HL-60/S4 treated with phorbol 12-myristate 13-acetate at 8.2 ng/mL for 4 days and 3 days (cell line): ENCODE measurements at regions not wholly inside any gene's neighbourhood (a gene's known extent, or its start where the extent isn't known, plus 50 kb on each side); places are given as distances from the start of the nearest gene placed in this dataset.

ENCODE experiments used
- in situ Hi-C: fragments of 300-500 bp; cut with MboI; formaldehyde crosslinking; loops from 2 replicates; pipeline ENCODE4 v1.15.0; 2022; ENCODE audit warnings: low sequenced_read_pairs

DNA sequence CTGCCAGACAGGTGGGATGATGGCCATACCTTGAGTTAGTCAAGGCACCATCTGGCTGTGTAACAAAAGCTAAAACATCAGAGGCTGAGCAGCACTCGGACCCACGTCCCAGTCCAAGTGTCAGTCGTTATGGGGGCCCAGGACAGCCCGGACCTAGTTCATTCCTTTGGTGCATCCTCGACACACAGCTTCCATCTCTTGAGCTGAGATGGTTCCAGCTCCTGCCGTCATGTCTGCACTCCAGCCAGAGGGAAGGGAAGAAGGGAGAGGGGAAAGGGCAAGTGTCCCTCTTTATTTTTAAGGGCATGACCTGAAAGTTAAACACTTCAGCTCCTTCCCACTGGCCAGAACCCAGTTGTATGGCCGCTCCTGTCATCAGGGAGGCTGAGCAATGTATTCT lies 218.0 kb downstream of the SEC14L1 start:
- in situ Hi-C loops = no loop called here

DNA sequence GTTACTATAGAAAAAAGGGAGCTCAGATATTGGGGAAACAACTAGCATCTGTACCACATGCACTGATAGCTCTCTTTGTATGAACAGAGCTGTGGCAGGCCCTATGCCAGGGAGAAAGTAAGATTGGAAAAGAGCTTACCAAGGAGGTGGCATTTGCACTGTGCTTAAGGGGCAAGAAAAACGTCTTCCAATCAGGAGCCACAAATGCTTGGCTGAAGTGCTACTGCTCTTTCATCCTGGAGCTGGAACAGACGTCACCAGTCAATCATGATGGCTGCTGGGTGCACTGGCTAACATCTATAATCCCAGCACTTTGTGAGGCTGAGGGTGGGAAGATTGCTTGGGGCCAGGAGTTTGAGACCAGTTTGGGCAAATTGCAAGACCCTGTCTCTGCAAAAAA lies 218.5 kb downstream of the SEC14L1 start:
- in situ Hi-C loops = no loop called here

DNA sequence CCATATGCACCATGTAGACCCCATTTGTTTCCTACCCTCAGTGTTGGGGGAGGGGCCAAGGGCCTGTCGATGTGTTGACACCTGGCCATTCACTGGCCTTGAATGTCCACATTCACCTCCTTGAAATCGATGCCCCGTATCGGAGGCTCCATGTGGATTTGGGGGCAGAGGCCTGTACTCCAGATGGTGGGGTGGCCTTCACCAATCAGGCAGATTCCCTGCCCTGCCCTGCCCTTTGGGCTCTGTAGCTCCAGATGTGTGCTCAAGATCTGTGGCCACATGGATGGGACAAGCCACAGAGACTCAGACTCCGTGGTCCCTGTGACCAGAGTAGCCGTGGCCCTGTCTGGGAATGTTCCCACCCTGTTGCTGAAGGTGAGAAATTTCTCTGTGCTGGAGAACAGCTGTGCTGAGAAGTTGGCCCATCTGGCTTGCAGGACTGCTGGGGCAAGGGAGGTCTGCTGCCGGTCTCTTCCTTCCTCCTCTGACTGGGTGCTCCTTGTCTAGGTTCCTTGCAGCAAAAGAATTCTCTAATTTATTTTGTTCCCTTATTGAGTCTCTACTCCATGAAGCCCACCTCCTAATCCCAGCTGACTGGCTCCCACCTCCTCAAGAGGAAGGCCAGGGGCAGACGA lies 221.3 kb downstream of the SEC14L1 start:
- in situ Hi-C loops = no loop called here

DNA sequence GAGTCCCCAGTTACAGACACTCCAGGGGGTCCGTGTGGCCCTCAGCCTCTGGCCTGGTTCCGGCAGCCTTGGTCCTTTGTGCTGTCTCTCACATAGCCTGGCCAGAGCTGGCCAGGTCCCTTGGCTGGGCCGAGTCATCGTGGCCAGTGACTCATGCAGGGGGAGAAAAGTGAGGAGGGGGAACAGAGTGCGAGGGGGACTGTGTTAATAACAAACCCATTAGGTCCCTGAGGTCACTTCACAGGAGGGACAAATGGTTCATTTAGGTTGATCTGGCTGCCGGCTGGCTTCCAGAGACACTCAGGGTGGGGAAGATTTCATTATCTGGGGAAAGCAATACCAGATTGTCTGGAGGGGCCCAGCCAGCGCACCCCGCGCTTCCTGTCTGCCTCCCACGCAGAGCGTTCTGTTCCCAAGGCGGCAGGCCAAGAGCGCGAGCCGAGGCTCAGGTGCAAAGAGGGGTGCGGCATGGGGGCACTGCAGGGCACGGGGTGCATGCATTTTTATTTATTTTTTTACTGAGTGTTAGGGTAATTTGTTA lies 223.1 kb downstream of the SEC14L1 start:
- in situ Hi-C loops = no loop called here

DNA sequence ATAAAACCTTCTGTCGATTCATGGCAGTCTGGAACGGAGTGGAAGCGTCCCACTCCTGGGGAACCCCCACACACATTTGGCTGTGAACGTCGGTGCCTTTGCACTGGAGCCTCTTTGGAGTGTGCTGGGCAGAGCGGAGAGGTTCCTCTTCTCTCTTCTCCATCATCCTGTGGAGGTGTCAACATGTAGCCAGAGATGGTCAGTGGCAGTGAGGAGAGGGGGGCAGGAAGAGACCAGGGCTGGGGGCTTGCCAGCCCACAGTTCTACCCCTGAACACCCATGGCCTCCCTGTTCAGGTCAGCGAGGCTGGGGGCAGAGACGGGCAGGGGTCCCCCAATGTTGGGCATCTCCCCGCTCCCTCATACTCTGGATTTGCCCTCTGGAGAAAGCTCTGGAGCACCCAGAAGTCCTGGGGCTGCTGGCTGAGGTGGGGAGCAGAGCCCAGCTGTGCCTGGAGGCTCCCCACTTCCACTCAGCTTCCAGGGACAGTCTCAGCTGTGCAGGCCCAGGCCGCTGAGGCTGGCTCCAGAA lies 223.7 kb downstream of the SEC14L1 start:
- in situ Hi-C loops = no loop called here

DNA sequence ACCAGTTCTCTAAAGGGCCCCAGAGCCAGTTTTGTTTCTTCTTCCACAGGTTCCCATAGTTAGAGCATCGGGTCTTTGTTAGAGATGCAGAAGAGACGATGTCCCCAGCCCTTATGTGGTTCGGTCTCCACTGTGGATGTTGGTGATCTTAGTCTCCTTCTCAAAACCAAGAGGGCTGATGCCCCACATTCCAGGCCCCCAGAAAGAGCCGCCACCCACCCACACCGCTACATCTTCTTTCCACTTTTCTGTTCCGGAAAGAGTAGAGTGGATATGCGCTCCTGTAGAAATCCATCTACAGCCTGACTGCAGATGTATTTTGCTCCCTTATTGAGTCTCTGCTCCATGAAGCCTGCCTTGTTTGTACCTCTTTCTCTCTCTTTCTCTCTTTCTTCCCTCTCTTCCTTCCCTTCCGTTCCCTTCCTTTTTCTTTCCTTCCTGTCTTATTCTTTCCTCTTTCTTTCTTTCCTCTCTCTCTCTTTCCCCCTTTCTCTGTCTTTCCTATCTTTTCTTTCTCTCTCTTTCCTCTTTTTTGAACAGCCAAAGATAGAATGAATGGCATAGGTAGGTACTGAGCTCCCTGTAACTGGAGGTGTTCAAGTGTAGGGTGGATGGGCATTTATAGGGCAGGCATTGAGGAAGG lies 224.3 kb downstream of the SEC14L1 start:
- in situ Hi-C loops = no loop called here

DNA sequence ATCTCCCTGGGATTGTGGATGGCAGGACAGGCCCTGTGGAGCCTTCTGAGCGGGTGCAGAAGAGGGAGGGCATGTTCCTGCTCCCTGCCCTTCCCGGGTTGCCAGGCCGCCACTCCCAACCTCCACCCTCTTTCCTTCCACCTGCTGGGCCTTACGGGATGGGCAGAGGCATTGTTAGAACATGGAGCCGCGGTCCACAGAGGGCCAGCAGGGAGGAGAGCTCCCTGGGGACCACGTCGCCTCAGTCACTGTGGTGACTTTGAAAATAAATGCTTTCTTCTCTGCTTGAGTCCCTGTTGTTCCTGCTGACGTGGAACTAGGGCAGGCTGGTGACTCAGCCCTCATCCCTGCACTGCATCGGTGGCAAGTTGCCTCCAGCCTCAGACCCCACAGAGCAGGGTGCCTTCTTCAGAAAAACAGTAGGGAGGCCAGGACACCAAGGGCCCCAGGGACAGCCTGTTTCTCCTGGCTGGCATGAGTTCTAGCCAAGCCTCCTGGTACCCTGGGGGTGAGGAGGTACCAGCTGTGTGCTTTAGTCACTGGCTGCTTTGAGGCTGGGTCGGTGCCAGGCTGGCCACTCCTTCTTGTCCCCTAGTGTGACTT lies 224.9 kb downstream of the SEC14L1 start:
- in situ Hi-C loops = no loop called here

DNA sequence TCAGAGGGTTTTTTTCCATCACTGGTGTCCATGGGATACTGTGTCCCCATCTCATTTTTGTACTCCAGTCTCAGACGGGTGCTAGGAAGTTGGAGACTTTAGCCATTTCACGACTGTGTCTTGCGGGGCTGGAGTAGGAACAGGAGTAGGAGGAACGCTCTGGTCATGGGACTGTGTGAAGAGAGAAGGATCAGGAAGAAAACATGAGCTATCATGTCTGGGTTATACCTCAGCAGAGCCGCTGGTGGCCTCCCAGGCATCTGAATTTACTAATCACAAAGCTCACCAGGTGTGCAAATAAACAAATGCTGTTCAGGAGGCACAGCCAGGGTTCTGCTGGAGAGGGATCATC lies 225.4 kb downstream of the SEC14L1 start:
- in situ Hi-C loops = no loop called here

DNA sequence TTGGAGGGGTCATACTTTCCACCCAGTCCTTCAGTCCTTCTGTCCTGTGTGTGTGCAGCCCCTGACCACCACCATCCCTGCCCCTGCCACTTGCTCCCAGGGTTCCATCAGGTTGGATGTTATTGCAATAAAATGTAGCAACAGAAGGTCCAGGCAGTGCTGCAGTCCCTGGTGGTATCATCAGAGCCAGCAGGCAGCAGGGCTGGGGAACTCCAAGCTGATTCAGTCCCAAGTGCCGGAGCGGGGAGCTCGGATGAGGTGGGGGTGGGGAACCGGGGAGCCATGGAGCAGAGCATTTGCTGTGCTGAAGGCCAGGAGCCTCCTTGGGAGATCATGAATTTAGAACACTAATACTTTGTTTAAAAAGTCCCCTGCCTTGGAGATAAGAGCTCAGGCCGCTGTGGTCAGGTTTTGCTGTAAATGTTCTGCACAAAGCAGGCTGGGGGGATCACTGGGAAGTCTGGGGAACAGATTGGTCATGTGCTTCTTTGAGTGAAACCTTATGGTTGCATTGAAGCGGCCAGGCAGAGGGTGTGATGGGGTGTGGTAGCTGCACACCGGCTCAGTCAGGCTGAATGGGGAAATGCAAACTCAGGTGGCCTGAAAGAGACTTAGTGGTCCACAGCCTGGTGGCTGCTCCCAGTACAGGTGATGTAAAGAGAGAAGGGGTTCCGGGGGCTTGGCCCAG lies 225.9 kb downstream of the SEC14L1 start:
- in situ Hi-C loops = no loop called here

DNA sequence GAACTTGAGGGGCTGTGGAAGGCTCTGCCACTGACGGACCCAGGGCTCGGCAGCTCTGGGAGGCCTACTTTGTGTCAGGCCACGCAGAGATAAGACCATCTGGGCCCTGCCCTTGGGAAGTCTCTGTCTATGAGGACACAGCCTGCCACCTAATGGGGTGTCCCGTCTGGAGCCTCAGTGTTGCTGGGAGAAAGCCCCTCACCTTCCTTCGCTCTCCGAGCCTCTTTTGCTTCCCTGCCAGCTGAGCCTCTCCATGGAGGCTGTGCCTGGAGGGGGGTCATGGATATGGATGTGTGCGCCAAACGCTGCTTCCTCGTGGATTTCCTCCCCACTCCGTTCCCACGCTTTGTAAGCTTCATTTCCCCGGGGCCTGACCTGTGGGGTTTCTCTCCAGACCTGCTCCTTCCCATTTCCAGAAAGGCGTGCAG lies 228.8 kb downstream of the SEC14L1 start:
- in situ Hi-C loops = no loop called here

DNA sequence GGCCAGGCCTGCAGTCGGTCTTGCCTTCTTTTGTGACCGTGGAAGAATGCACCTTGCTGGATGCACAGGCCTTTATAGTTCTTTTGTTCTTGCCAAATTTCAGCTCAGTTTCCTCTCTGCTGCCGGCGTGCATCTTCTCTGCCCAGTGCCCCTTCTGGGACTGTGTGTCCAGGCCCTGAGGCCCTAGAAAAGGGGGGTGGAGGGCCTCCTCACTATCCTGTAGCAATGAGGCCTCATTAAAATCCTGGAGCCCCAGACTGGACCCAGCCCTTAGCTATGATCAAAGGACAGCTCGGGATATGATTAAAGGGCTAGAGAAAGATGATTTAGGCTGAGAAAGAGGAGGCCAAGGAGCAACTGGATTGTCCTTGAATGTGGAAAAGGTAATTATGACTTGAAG lies 229.8 kb downstream of the SEC14L1 start:
- in situ Hi-C loops = no loop called here

DNA sequence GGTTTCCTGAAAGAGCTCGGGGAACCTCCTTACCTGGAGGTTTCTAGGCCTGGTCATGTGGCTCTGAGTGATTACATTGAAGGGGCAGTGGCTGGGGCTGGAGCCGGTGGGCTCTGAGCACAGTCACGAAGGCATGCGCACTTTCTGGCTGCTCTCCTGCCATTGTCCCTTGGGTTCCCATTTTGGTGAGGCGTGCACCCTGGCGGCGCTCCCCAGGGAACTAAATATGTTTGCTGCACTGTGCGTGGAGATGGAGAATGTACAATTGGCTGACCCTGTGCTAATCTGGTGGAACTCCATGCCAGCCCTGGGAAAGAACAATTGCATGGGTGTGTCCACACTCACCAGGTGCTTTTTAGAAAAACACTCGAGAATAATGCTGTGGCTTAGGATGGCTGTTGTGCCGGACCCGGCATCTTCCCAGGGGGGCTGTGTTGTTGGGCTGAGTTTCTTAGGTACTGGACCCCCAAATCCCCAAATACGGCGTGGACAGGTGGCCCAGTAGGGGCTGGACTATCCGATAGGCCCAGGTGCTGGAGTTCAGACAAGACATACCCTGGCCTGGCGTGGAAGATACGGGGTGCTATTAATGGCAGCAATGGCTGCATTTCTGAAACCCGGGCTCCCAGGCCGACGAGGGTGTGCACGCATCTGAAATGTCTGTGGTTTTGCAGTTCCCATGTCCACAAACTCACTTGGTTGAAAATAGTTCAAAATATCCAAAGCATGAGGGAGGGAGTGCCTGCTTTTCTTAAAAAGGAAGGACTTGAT lies 230.5 kb downstream of the SEC14L1 start:
- in situ Hi-C loops = no loop called here

DNA sequence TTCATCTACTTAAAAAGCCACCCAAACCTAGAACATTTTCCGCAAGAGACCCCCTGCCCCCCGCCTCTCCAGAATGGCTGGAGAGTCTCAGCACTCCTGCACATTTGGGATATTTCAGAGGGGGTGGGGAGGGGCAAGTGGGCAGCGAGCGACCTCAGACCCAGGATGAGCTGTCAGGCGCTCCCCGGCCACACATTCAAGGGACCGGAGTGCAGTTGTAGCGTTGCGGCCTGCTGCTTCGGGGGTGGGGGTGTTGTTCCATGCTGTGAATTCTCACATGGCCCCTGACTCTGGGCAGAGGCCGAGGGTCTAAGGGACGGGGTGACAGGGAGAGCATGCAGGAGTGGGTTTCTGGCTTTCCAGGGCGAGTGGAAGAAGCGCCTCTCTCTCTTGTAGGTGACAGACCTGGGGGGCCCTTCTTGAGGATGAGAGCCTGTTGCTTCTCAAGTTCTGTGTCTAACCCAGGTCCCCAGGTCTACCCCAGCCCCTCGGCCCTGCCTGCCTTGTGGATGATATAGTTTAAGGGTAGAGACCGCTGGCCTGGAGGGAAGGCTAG lies 231.2 kb downstream of the SEC14L1 start:
- in situ Hi-C loops = no loop called here

DNA sequence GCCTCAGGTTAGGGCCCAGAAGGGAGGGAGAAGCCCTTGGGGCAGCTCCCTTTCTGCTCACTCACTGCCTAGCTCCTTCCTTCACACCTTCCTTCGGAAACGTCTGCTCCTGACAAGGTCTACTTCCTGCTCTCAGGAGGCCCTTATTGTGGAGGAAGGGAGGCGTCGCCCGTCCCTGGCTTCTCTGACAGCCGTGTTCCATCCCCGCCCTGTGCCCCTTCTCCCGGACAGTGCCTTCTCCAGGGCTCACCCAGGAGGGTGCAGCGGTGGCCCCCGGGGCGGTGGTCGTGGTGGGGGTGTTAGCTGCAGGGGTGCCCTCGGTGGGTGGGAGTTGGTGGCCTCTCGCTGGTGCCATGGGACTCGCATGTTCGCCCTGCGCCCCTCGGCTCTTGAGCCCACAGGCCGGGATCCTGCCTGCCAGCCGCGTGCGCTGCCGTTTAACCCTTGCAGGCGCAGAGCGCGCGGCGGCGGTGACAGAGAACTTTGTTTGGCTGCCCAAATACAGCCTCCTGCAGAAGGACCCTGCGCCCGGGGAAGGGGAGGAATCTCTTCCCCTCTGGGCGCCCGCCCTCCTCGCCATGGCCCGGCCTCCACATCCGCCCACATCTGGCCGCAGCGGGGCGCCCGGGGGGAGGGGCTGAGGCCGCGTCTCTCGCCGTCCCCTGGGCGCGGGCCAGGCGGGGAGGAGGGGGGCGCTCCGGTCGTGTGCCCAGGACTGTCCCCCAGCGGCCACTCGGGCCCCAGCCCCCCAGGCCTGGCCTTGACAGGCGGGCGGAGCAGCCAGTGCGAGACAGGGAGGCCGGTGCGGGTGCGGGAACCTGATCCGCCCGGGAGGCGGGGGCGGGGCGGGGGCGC lies 231.9 kb downstream of the SEC14L1 start:
- in situ Hi-C loops = no loop called here

DNA sequence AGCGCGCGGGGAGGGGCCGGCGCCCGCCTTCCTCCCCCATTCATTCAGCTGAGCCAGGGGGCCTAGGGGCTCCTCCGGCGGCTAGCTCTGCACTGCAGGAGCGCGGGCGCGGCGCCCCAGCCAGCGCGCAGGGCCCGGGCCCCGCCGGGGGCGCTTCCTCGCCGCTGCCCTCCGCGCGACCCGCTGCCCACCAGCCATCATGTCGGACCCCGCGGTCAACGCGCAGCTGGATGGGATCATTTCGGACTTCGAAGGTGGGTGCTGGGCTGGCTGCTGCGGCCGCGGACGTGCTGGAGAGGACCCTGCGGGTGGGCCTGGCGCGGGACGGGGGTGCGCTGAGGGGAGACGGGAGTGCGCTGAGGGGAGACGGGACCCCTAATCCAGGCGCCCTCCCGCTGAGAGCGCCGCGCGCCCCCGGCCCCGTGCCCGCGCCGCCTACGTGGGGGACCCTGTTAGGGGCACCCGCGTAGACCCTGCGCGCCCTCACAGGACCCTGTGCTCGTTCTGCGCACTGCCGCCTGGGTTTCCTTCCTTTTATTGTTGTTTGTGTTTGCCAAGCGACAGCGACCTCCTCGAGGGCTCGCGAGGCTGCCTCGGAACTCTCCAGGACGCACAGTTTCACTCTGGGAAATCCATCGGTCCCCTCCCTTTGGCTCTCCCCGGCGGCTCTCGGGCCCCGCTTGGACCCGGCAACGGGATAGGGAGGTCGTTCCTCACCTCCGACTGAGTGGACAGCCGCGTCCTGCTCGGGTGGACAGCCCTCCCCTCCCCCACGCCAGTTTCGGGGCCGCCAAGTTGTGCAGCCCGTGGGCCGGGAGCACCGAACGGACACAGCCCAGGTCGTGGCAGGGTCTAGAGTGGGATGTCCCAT lies 232.8 kb downstream of the SEC14L1 start:
- in situ Hi-C loops = no loop called here

DNA sequence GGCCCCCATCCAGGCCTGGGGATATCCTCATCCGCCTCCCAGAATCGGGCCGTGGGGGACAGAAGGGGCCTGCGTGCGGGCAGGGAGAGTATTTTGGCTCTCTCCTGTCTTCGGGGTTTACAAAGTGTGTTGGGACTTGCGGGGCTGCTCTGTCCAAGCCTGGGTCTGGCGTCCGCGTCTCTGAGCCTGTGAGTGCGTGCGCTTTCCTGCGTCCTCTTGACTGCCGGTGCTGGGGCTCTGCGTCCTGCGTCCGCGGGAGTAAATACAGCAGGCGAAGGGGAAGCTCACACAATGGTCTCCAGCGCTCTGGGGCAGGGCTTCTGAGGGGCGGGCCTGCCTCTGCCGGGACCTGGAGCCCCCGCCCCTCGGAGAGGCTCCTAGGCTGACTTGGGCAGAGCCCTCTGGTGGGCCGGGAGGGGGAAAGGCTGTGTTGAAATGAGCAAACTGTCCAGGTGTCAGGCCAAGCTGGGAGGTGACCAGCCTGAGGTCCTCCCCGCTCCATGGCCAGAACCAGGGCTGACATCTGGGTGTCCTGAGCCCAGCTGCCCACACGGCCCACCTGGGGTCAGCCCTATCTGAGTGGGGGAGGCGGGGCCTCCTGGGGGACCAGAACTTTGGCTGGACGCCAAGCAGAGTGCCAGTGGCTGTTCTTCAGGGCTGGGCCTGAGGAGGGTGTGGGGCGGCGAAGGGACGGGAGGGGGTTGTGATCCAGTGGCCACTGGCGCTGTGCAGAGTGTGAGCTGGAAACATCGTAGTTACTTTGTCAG lies 233.6 kb downstream of the SEC14L1 start:
- in situ Hi-C loops = no loop called here

DNA sequence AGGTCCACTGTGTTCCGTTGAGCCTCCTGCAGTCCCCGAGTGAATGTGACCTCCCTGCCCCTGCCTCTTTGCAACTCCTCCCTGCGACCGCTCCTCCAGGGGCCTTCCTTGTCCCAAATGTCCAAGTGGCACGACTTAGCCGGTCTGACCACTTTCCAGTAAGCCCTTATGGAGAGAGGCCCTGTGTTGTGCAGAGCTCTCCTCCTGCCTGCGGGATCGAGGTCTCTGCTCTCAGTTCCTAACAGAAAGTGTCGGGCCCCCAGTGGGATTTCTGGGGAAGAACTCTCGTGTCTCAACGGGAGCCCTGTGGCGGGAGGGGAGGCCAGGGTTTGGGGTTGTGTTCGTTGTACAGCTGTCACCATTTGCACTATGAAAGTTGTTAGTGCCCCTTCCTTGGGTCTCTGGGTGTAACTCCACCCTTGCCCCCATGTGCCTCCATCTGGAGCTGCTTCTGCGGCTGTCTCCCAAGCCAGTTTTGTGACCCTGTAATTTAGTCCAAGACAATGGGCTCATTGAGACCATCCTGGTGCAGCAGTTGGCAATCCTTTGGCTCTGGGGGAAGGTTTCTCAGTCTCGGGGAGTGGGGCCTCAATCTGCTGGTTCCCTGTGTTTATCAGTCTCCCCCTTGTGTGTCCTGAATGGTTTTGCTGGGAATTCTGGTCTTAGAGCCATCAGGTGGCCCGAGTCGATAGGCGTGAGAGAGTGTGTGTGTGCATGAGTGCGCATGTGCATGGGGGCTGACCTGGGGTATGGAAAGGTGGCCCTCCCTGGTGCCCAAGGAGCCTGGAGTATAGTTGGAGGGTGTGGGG lies 234.5 kb downstream of the SEC14L1 start:
- in situ Hi-C loops = no loop called here
